ENCODE measurements at regions not wholly inside any gene's neighbourhood (a gene's known extent, or its start where the extent isn't known, plus 50 kb on each side); places are given as distances from the start of the nearest gene placed in this dataset.

- DNase-seq (ENCODE audit: low read depth, low spot score): no peak
- no peak for TF ChIP-seq SUZ12 (IDR thresholded peaks at IDR 0.05; ENCODE audit: extremely low read depth, insufficient read depth, insufficient read length)
- TF ChIP-seq ZNF274 (IDR thresholded peaks at IDR 0.05; ENCODE audit: low read depth, low read length): no peak
- TF ChIP-seq YY1 (IDR thresholded peaks at IDR 0.05; ENCODE audit: insufficient read depth, insufficient read length): no peak
These were observed 304.1 kb downstream of the MCTP2 start for GRCh38 chr15:94535298-94536048.

DNA sequence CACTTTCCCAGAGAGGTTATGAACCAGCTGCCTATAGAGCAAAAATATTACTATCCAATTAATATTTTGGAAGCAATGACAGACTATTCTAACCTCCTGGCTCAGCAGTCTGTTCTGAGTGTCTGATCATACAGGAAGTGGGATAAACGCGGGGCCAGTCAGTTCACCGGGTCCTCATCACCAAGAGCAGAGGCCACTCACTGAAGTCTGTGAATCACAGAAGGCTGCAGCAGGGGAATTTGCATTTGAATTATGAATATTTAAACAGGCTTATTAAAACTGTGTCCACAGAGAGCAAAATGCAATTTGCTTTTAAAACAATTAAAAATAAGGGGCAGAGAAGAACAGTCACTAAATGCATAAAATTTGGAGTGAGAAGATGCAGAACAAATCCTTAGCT lies 305.2 kb downstream of the MCTP2 start:
- H3K4me3 ChIP-seq (ENCODE audit: insufficient read length, low read depth): no peak overlapping the region
- no peak for DNase-seq (ENCODE audit: low read depth, low spot score)
- TF ChIP-seq YY1 (IDR thresholded peaks at IDR 0.05; ENCODE audit: insufficient read depth, insufficient read length) (no peak), ZNF274 (IDR thresholded peaks at IDR 0.05; ENCODE audit: low read depth, low read length) (no peak), SUZ12 (IDR thresholded peaks at IDR 0.05; ENCODE audit: extremely low read depth, insufficient read depth, insufficient read length) (no peak)

More at GRCh38 chr15:94535298-94536048, 304.1 kb downstream of the MCTP2 start:
- no peaks in the 10 kb centered on the region for H3K27me3 ChIP-seq (ENCODE audit: insufficient read depth, insufficient read length)
- no peak overlapping the region for H3K9ac ChIP-seq (ENCODE audit: insufficient read length, low read depth)
- no peak overlapping the region for H3K4me3 ChIP-seq (ENCODE audit: insufficient read length, low read depth)
- H3K36me3 ChIP-seq (ENCODE audit: insufficient read depth, insufficient read length, low read length): no peaks in the 10 kb centered on the region
- no peaks in the 10 kb centered on the region for H3K4me1 ChIP-seq (ENCODE audit: insufficient read depth, insufficient read length)
- no peaks in the 10 kb centered on the region for H3K9me3 ChIP-seq (ENCODE audit: insufficient read depth, low read length)

GRCh38 chr15:94538280-94538679 lies 306.9 kb downstream of the MCTP2 start:
- Histone ChIP-seq H3K4me1 (ENCODE audit: insufficient read depth, insufficient read length) (no peaks in the 10 kb centered on the region), H3K9me3 (ENCODE audit: insufficient read depth, low read length) (no peaks in the 10 kb centered on the region), H3K27me3 (ENCODE audit: insufficient read depth, insufficient read length) (no peaks in the 10 kb centered on the region), H3K36me3 (ENCODE audit: insufficient read depth, insufficient read length, low read length) (no peaks in the 10 kb centered on the region), H3K9ac (ENCODE audit: insufficient read length, low read depth) (no peak overlapping the region), H3K4me3 (ENCODE audit: insufficient read length, low read depth) (no peak overlapping the region)
- no peak for DNase-seq (ENCODE audit: low read depth, low spot score)
- TF ChIP-seq SUZ12 (IDR thresholded peaks at IDR 0.05; ENCODE audit: extremely low read depth, insufficient read depth, insufficient read length): no peak
- TF ChIP-seq ZNF274 (IDR thresholded peaks at IDR 0.05; ENCODE audit: low read depth, low read length): no peak
- no peak for TF ChIP-seq YY1 (IDR thresholded peaks at IDR 0.05; ENCODE audit: insufficient read depth, insufficient read length)

More for the DNA sequence above, 305.2 kb downstream of the MCTP2 start:
- Histone ChIP-seq H3K36me3 (ENCODE audit: insufficient read depth, insufficient read length, low read length) (no peaks in the 10 kb centered on the region), H3K27me3 (ENCODE audit: insufficient read depth, insufficient read length) (no peaks in the 10 kb centered on the region), H3K4me1 (ENCODE audit: insufficient read depth, insufficient read length) (no peaks in the 10 kb centered on the region), H3K9me3 (ENCODE audit: insufficient read depth, low read length) (no peaks in the 10 kb centered on the region), H3K9ac (ENCODE audit: insufficient read length, low read depth) (no peak overlapping the region)

DNA sequence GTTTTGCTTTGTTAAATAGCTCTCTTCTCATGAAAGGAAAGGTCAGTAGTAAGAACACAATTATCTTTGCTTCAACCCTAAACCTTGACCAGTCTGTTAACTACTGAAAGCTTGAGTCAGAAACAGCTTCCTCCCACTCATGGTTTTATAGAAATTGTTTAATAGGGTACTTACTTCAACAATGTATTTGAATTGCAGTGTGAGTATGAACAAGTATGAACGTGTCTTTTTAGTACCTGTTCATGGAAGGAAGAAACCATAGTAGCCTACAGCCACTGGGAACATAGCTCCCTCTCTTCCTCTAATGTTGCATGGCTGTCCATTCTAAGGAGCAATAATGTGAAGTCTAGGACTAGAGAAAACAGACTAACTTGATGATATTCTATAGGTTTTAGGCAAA lies 311.0 kb downstream of the MCTP2 start:
- no peak for DNase-seq (ENCODE audit: low read depth, low spot score)
- Histone ChIP-seq H3K9me3 (ENCODE audit: insufficient read depth, low read length) (no peaks in the 10 kb centered on the region), H3K27me3 (ENCODE audit: insufficient read depth, insufficient read length) (no peaks in the 10 kb centered on the region), H3K9ac (ENCODE audit: insufficient read length, low read depth) (no peak overlapping the region), H3K4me1 (ENCODE audit: insufficient read depth, insufficient read length) (no peaks in the 10 kb centered on the region), H3K36me3 (ENCODE audit: insufficient read depth, insufficient read length, low read length) (no peaks in the 10 kb centered on the region), H3K4me3 (ENCODE audit: insufficient read length, low read depth) (no peak overlapping the region)
- TF ChIP-seq SUZ12 (IDR thresholded peaks at IDR 0.05; ENCODE audit: extremely low read depth, insufficient read depth, insufficient read length) (no peak), YY1 (IDR thresholded peaks at IDR 0.05; ENCODE audit: insufficient read depth, insufficient read length) (no peak), ZNF274 (IDR thresholded peaks at IDR 0.05; ENCODE audit: low read depth, low read length) (no peak)

GRCh38 chr15:94546808-94547207 lies 315.4 kb downstream of the MCTP2 start:
- Histone ChIP-seq H3K9ac (ENCODE audit: insufficient read length, low read depth) (no peak overlapping the region), H3K36me3 (ENCODE audit: insufficient read depth, insufficient read length, low read length) (no peaks in the 10 kb centered on the region), H3K9me3 (ENCODE audit: insufficient read depth, low read length) (no peaks in the 10 kb centered on the region), H3K4me3 (ENCODE audit: insufficient read length, low read depth) (no peak overlapping the region), H3K4me1 (ENCODE audit: insufficient read depth, insufficient read length) (no peaks in the 10 kb centered on the region), H3K27me3 (ENCODE audit: insufficient read depth, insufficient read length) (no peaks in the 10 kb centered on the region)
- TF ChIP-seq YY1 (IDR thresholded peaks at IDR 0.05; ENCODE audit: insufficient read depth, insufficient read length) (no peak), ZNF274 (IDR thresholded peaks at IDR 0.05; ENCODE audit: low read depth, low read length) (no peak), SUZ12 (IDR thresholded peaks at IDR 0.05; ENCODE audit: extremely low read depth, insufficient read depth, insufficient read length) (no peak)
- DNase-seq (ENCODE audit: low read depth, low spot score): no peak

DNA sequence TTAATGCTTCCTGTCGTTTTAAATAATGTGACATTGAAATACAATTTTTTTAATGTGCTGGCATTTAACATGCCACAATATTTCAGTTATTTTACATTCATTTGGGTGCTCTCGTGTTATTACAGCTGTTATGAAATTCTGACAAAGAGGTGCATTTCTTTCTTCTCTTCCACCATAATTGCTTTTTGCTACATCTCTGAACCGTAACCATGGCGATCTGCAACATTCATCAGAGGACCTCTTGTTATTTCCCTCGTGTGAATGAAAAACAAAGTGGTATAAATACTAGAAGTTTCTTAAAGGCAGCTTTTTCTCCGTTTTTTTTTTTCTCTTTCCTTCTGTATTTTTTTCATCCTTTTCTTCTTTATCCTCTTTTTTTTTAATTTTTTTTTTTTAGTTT lies 316.4 kb downstream of the MCTP2 start:
- TF ChIP-seq YY1 (IDR thresholded peaks at IDR 0.05; ENCODE audit: insufficient read depth, insufficient read length) (no peak), ZNF274 (IDR thresholded peaks at IDR 0.05; ENCODE audit: low read depth, low read length) (no peak), SUZ12 (IDR thresholded peaks at IDR 0.05; ENCODE audit: extremely low read depth, insufficient read depth, insufficient read length) (no peak)
- Histone ChIP-seq H3K27me3 (ENCODE audit: insufficient read depth, insufficient read length) (no peaks in the 10 kb centered on the region), H3K36me3 (ENCODE audit: insufficient read depth, insufficient read length, low read length) (no peaks in the 10 kb centered on the region), H3K9me3 (ENCODE audit: insufficient read depth, low read length) (no peaks in the 10 kb centered on the region), H3K4me3 (ENCODE audit: insufficient read length, low read depth) (no peak overlapping the region), H3K9ac (ENCODE audit: insufficient read length, low read depth) (no peak overlapping the region), H3K4me1 (ENCODE audit: insufficient read depth, insufficient read length) (no peaks in the 10 kb centered on the region)
- DNase-seq (ENCODE audit: low read depth, low spot score): no peak

- Histone ChIP-seq H3K4me3 (ENCODE audit: insufficient read length, low read depth) (no peak overlapping the region), H3K36me3 (ENCODE audit: insufficient read depth, insufficient read length, low read length) (no peaks in the 10 kb centered on the region), H3K9me3 (ENCODE audit: insufficient read depth, low read length) (no peaks in the 10 kb centered on the region), H3K9ac (ENCODE audit: insufficient read length, low read depth) (no peak overlapping the region), H3K27me3 (ENCODE audit: insufficient read depth, insufficient read length) (no peaks in the 10 kb centered on the region), H3K4me1 (ENCODE audit: insufficient read depth, insufficient read length) (no peaks in the 10 kb centered on the region)
- no peak for TF ChIP-seq ZNF274 (IDR thresholded peaks at IDR 0.05; ENCODE audit: low read depth, low read length)
- TF ChIP-seq SUZ12 (IDR thresholded peaks at IDR 0.05; ENCODE audit: extremely low read depth, insufficient read depth, insufficient read length): no peak
- TF ChIP-seq YY1 (IDR thresholded peaks at IDR 0.05; ENCODE audit: insufficient read depth, insufficient read length): no peak
- no peak for DNase-seq (ENCODE audit: low read depth, low spot score)
These were observed 324.6 kb downstream of the MCTP2 start for GRCh38 chr15:94555841-94556519.
